ENCODE measurements at regions not wholly inside any gene's neighbourhood (a gene's known extent, or its start where the extent isn't known, plus 50 kb on each side); places are given as distances from the start of the nearest gene placed in this dataset.

DNA sequence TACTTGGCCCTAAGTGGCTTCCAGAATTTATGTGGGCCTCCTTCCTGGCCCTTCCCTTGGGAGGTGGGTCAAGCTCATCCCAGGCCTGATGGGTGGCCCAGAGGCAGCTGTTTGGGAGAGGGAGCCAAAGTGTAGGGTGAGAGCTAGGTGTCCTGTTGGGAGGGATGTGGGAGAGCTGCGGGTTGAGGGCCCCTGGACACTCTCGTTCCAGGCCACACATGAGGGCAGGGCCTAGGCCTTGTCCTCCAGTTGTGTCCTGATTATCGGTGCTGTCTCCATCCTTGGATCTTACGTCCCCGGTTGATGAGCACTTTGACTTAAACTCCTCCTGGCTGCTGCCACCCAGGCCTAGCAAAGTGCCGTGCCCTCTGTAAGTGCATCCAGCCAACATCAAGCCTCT, 177.5 kb upstream of the VASH1 start:
- no peak for ATAC-seq (ENCODE audit: low FRiP score)
- no peak for DNase-seq (ENCODE audit: low spot score)
- TF ChIP-seq CTCF (IDR thresholded peaks at IDR 0.05), result no peak

DNA sequence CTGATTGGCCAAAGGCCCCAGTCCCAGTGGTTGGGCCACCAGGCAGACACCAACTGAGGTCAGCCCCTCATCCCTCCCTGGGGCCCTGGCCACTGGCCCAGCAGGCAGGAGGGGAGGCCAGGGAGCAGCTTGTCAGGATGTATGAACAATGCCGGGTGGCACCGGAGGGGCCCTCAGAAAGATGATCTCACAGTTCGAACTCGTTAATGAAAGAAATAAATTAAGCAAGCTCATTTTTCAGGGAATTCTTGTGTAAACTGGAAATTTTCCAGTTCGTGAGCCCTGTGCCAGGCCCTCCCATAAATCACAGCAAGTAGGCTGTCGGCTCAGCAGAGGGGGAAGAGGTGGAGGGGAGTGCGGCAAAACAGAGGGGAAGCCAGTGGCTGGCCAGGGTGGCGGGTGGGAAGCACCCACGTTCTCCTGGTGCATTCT, 177.0 kb upstream of the VASH1 start:
- ATAC-seq (ENCODE audit: low FRiP score) (peak; percentile 55), DNase-seq (ENCODE audit: low spot score) (no peak)
- no peak for TF ChIP-seq CTCF (IDR thresholded peaks at IDR 0.05)

- TF ChIP-seq CTCF (IDR thresholded peaks at IDR 0.05), result no peak
- DNase-seq (ENCODE audit: low spot score), result no peak
- no peak for ATAC-seq (ENCODE audit: low FRiP score)
Measured at GRCh38 chr14:76585616-76586015, 175.7 kb upstream of the VASH1 start.

- ATAC-seq (ENCODE audit: low FRiP score) (no peak), DNase-seq (ENCODE audit: low spot score) (no peak)
- TF ChIP-seq CTCF (IDR thresholded peaks at IDR 0.05), result no peak
Measured at GRCh38 chr14:76589246-76589645, 172.0 kb upstream of the VASH1 start.

DNA sequence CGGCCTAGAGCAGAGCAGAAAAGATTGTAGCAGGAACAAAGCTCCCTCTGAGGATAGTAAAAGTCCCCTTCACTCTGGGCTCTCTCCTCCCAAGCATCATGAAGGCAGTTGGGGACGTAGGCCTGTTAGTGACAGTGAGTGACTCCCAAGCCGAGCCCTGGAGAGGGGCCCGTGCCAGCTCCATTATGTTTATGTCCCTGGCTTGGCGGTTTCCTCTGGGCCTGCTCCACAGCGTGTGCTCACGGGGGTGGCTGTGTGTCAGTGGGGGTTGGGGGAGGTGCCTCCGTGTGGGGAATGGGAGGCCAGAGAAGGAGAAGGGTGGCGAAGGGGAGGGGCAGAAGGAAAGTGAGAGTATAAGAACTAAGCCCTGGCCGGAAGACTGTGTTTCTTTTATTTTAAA, 170.0 kb upstream of the VASH1 start:
- ATAC-seq (ENCODE audit: low FRiP score), result no peak
- no peak for DNase-seq (ENCODE audit: low spot score)
- no peak for TF ChIP-seq CTCF (IDR thresholded peaks at IDR 0.05)

DNA sequence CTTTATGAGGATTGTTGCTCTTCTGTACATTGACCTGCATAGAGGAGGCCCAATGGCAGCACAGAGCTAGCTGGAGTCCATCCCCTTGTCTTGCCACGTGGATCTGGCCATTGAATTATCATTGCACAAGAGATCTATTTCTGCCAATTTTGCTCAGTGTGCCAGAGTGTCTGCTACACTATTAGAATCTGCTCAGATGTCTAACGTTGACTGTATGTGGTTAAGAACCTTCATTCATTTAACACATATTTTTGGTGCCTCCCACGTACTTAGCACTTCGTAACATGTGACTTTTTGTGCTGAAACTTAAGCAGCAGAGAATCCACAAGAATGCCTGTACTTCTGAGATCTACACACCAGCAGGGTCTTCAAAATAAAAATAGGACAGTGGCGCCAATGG, 166.0 kb upstream of the VASH1 start:
- ATAC-seq (ENCODE audit: low FRiP score), result no peak
- TF ChIP-seq CTCF (IDR thresholded peaks at IDR 0.05), result no peak
- no peak for DNase-seq (ENCODE audit: low spot score)

DNA sequence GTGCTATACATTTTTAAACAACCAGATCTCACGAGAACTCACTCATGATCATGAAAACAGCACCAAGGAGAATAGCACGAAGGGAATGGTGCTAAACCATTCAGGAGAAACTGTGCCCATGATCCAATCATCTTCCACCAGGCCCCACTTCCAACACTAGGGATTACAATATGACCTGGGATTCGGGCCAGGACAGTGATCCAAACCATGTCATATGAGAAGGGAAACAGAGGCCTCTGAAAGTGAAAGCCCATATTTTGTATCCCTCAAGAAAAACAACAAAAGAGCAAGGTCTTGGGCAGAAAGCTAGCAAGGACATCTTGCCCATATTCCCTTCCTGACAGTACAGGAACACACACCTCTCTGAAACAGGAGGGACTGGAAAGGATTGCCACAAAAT, 163.9 kb upstream of the VASH1 start:
- ATAC-seq (ENCODE audit: low FRiP score) (no peak), DNase-seq (ENCODE audit: low spot score) (no peak)
- no peak for TF ChIP-seq CTCF (IDR thresholded peaks at IDR 0.05)

Data from omental fat pad (tissue), 3 donors.